CD4-positive, alpha-beta T cell (primary cell): ENCODE measurements at regions not wholly inside any gene's neighbourhood (a gene's known extent, or its start where the extent isn't known, plus 50 kb on each side); places are given as distances from the start of the nearest gene placed in this dataset.

Experiments used
- ATAC-seq: fragments of 200-7000 bp; cut with Tn5 transposase; one replicate; pipeline ENCODE4 v1.10.0; 2022; ENCODE audit warnings: mild to moderate bottlenecking; ENCODE audit not compliant: poor library complexity
- CTCF ChIA-PET: fragments of 350-600 bp; sonication (Branson Sonifier 250); formaldehyde crosslinking; loops from one replicate; lab custom pipeline; 2021; ENCODE audit warnings: antibody characterized with exemption, inconsistent platforms; lab: Charles Lee
- POLR2A ChIA-PET: fragments of 350-600 bp; sonication (Branson Sonifier 250); formaldehyde crosslinking; loops from one replicate; lab custom pipeline; 2021; ENCODE audit warnings: antibody characterized with exemption, inconsistent platforms; lab: Charles Lee
- DNase-seq, 14 experiments: peaks; one replicate each; pipeline ENCODE4 v3.0.0-alpha.2; 2013 to 2020; ENCODE audit warnings: mixed read lengths in 2 of 14
- H3K27ac ChIP-seq, 2 donors: one replicate each; pipeline versions ENCODE4 v1.5.1 to v1.7.0; 2013; ENCODE audit warnings: low read length in 2 of 2, low read depth in 1 of 2, mild to moderate bottlenecking in 1 of 2
- H3K27me3 ChIP-seq, 2 experiments: 1 replicate in 1 of 2; 2 replicates in 1 of 2; pipeline versions ENCODE4 v1.6.1 to v1.7.0; 2013; ENCODE audit warnings: low read length in 2 of 2, control low read depth in 1 of 2, mild to moderate bottlenecking in 1 of 2, moderate library complexity in 1 of 2; ENCODE audit not compliant: insufficient read depth in 2 of 2, control insufficient read depth in 1 of 2
- H3K36me3 ChIP-seq: one replicate; pipeline ENCODE4 v1.6.1; 2013; ENCODE audit warnings: low read length, control low read depth; ENCODE audit not compliant: insufficient read depth
- H3K4me1 ChIP-seq: one replicate; pipeline ENCODE4 v1.6.1; 2013; ENCODE audit warnings: low read length, control low read depth; ENCODE audit not compliant: insufficient read depth
- H3K4me3 ChIP-seq: one replicate; pipeline ENCODE4 v1.5.1; 2013; ENCODE audit warnings: mild to moderate bottlenecking, low read length, moderate library complexity
- H3K9me3 ChIP-seq, 2 experiments: 1 replicate in 1 of 2; 2 replicates in 1 of 2; pipeline versions ENCODE4 v1.6.1 to v1.7.0; 2013; ENCODE audit warnings: low read length in 2 of 2, mild to moderate bottlenecking in 2 of 2, control low read depth in 1 of 2, moderate library complexity in 1 of 2; ENCODE audit not compliant: control insufficient read depth in 1 of 2, insufficient read depth in 1 of 2
- H3K27ac Mint-ChIP-seq: one replicate; pipeline ENCODE4 v1.8.0; 2020; ENCODE audit warnings: mixed read lengths
- H3K27me3 Mint-ChIP-seq: one replicate; pipeline ENCODE4 v1.8.0; 2021; ENCODE audit warnings: mixed read lengths
- H3K36me3 Mint-ChIP-seq: one replicate; pipeline ENCODE4 v1.8.0; 2021; ENCODE audit warnings: low read depth, mixed read lengths
- H3K4me1 Mint-ChIP-seq: one replicate; pipeline ENCODE4 v1.8.0; 2021; ENCODE audit warnings: low read depth, mixed read lengths
- H3K4me3 Mint-ChIP-seq: one replicate; pipeline ENCODE4 v1.8.0; 2020; ENCODE audit warnings: mild to moderate bottlenecking, mixed read lengths
- H3K9me3 Mint-ChIP-seq: one replicate; pipeline ENCODE4 v1.8.0; 2020; ENCODE audit warnings: mixed read lengths
- intact Hi-C, 2 experiments: fragments of 100-400 bp; cut with DNase I in 1 of 2; cut with micrococcal nuclease in 1 of 2; formaldehyde crosslinking; loops; one replicate each; pipeline versions ENCODE4 v1.15.1 to v1.9.0; 2023 to 2025; cut with DNase I, micrococcal nuclease
- TF ChIP-seq, protein P1 (sequence below): fragments of 200-600 bp; IDR thresholded peaks from one replicate; pipeline ENCODE4 v1.8.0; 2022; ENCODE audit warnings: antibody characterized with exemption, mild to moderate bottlenecking

DNA sequence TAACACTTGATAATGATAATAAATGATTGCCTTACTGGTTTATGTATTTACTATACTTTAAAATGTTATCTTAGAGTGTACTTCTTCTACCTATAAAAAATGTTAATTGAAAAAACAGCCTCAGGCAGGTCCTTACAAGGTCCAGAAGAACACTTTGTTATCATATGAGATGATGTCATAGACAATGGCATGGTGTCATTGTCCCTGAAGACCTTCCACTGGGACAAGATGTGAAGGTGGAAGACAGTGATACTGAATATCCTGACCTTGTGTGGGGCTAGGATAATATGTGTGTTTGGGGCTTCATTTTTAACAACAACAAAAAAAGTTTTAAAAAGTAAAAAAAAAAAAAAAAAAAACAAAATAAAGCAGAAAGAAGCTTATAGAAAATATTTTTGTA is 342.2 kb upstream of the KYNU start:
- Histone ChIP-seq H3K27me3 (no peaks in the 10 kb centered on the region), H3K9me3 (peaks cover 0 to 10% of the 10 kb centered on the region in 2 experiments), H3K4me3 (no peak overlapping the region), H3K27ac (no peak overlapping the region), H3K36me3 (no peaks in the 10 kb centered on the region), H3K4me1 (no peaks in the 10 kb centered on the region)
- no peaks in the 10 kb centered on the region for H3K4me1 Mint-ChIP-seq
- ChIA-PET CTCF (no interaction called here), POLR2A (no interaction called here)
- DNase-seq, result no peak
- TF ChIP-seq, protein P1, sequence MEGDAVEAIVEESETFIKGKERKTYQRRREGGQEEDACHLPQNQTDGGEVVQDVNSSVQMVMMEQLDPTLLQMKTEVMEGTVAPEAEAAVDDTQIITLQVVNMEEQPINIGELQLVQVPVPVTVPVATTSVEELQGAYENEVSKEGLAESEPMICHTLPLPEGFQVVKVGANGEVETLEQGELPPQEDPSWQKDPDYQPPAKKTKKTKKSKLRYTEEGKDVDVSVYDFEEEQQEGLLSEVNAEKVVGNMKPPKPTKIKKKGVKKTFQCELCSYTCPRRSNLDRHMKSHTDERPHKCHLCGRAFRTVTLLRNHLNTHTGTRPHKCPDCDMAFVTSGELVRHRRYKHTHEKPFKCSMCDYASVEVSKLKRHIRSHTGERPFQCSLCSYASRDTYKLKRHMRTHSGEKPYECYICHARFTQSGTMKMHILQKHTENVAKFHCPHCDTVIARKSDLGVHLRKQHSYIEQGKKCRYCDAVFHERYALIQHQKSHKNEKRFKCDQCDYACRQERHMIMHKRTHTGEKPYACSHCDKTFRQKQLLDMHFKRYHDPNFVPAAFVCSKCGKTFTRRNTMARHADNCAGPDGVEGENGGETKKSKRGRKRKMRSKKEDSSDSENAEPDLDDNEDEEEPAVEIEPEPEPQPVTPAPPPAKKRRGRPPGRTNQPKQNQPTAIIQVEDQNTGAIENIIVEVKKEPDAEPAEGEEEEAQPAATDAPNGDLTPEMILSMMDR, result no peak
- no peaks in the 10 kb centered on the region for H3K27me3 Mint-ChIP-seq
- H3K9me3 Mint-ChIP-seq, result no peaks in the 10 kb centered on the region
- no peaks in the 10 kb centered on the region for H3K36me3 Mint-ChIP-seq
- no peak overlapping the region for H3K27ac Mint-ChIP-seq
- ATAC-seq, result no peak
- no peak overlapping the region for H3K4me3 Mint-ChIP-seq
- intact Hi-C loops, result no loop called here

DNA sequence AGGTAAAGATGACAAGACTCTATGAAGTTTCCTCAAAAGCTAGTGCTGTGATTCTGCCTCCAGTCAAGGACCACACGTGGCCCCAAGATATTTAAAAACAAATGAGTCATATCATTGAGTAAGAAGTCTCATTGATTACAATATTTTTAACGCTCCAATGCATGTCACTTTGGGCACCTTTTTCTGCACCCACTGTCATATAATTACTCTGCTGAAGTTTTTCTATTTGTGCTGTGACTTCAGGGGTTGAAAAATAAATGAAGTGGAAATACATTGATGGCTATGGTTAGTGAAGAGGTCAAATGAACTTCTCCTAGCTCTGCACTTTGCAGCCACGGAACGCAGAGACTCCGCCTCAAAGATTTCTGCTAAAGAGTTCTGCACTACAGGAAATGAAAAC is 344.3 kb upstream of the KYNU start:
- H3K4me3 Mint-ChIP-seq, result no peak overlapping the region
- H3K9me3 ChIP-seq, result peaks cover 0 to 5% of the 10 kb centered on the region in 2 experiments
- intact Hi-C loops, result no loop called here
- ATAC-seq (no peak), DNase-seq (no peak)
- H3K27me3 Mint-ChIP-seq, result no peaks in the 10 kb centered on the region
- no peaks in the 10 kb centered on the region for H3K4me1 ChIP-seq
- no peak overlapping the region for H3K4me3 ChIP-seq
- no peaks in the 10 kb centered on the region for H3K27me3 ChIP-seq
- CTCF ChIA-PET, result no interaction called here
- TF ChIP-seq, protein P1, result no peak
- no peaks in the 10 kb centered on the region for H3K36me3 ChIP-seq
- H3K36me3 Mint-ChIP-seq, result no peaks in the 10 kb centered on the region
- no peak overlapping the region for H3K27ac Mint-ChIP-seq
- H3K9me3 Mint-ChIP-seq, result no peaks in the 10 kb centered on the region
- POLR2A ChIA-PET, result no interaction called here
- H3K4me1 Mint-ChIP-seq, result no peaks in the 10 kb centered on the region
- no peak overlapping the region for H3K27ac ChIP-seq

- CTCF ChIA-PET, result no interaction called here
- POLR2A ChIA-PET, result no interaction called here
- Histone ChIP-seq H3K27ac (no peak overlapping the region), H3K9me3 (peaks cover 0 to 9% of the 10 kb centered on the region in 2 experiments), H3K4me3 (no peak overlapping the region), H3K27me3 (no peaks in the 10 kb centered on the region), H3K4me1 (no peaks in the 10 kb centered on the region), H3K36me3 (no peaks in the 10 kb centered on the region)
- Mint-ChIP-seq H3K9me3 (no peaks in the 10 kb centered on the region), H3K4me3 (no peak overlapping the region), H3K4me1 (no peaks in the 10 kb centered on the region), H3K27ac (no peak overlapping the region), H3K36me3 (no peaks in the 10 kb centered on the region), H3K27me3 (no peaks in the 10 kb centered on the region)
- DNase-seq (no peak), ATAC-seq (no peak)
- TF ChIP-seq, protein P1, result no peak
- intact Hi-C loops, result no loop called here
Observed at GRCh38 chr2:142531377-142531776, 346.1 kb upstream of the KYNU start.
